Immature natural killer cell (primary cell): ENCODE measurements at regions not wholly inside any gene's neighbourhood (a gene's known extent, or its start where the extent isn't known, plus 50 kb on each side); places are given as distances from the start of the nearest gene placed in this dataset.
"Not testable (repeated sequence)": the region's sequence is repeated elsewhere in the genome, so short reads cannot be mapped to it uniquely, and the experiment has no call there.

Source experiments
- DNase-seq, 3 donors: peaks; one replicate each; pipeline ENCODE4 v3.0.0; 2022; ENCODE audit warnings: mixed read lengths in 1 of 3
- H3K27ac Mint-ChIP-seq, 6 donors: one replicate each; pipeline ENCODE4 v1.8.0; 2020; ENCODE audit warnings: mixed read lengths in 6 of 6, mild to moderate bottlenecking in 5 of 6, inconsistent platforms in 4 of 6, moderate library complexity in 3 of 6
- H3K27me3 Mint-ChIP-seq, 3 donors: one replicate each; pipeline ENCODE4 v1.8.0; 2020 to 2021; ENCODE audit warnings: low read depth in 3 of 3, mild to moderate bottlenecking in 3 of 3, mixed read lengths in 3 of 3, moderate library complexity in 3 of 3, inconsistent platforms in 1 of 3
- H3K36me3 Mint-ChIP-seq, 3 donors: one replicate each; pipeline ENCODE4 v1.8.0; 2020; ENCODE audit warnings: mixed read lengths in 3 of 3, inconsistent platforms in 2 of 3, mild to moderate bottlenecking in 2 of 3
- H3K4me1 Mint-ChIP-seq, 2 donors: one replicate each; pipeline ENCODE4 v1.8.0; 2020; ENCODE audit warnings: inconsistent platforms in 2 of 2, mild to moderate bottlenecking in 2 of 2, mixed read lengths in 2 of 2, moderate library complexity in 1 of 2
- H3K4me3 Mint-ChIP-seq, 5 donors: one replicate each; pipeline ENCODE4 v1.8.0; 2020; ENCODE audit warnings: mild to moderate bottlenecking in 5 of 5, mixed read lengths in 5 of 5, inconsistent platforms in 3 of 5, moderate library complexity in 3 of 5
- H3K9me3 Mint-ChIP-seq, 6 donors: one replicate each; pipeline ENCODE4 v1.8.0; 2020; ENCODE audit warnings: mild to moderate bottlenecking in 6 of 6, mixed read lengths in 6 of 6, inconsistent platforms in 4 of 6, moderate library complexity in 3 of 6

- Mint-ChIP-seq H3K27me3 (peaks cover 0 to 9% (median 3%) of the 10 kb centered on the region in 3 donors), H3K9me3 (no peaks in the 10 kb centered on the region), H3K27ac (no peak overlapping the region), H3K36me3 (no peaks in the 10 kb centered on the region), H3K4me3 (no peak overlapping the region), H3K4me1 (no peaks in the 10 kb centered on the region)
- DNase-seq = no peak
Measured at GRCh38 chr10:43926371-43926770, 277.7 kb upstream of the ZNF32 start.

- Mint-ChIP-seq H3K4me1 (no peaks in the 10 kb centered on the region), H3K9me3 (no peaks in the 10 kb centered on the region), H3K27me3 (peaks cover 0 to 12% (median 3%) of the 10 kb centered on the region in 3 donors), H3K36me3 (no peaks in the 10 kb centered on the region), H3K4me3 (no peak overlapping the region), H3K27ac (no peak overlapping the region)
- no peak for DNase-seq
Measured at GRCh38 chr10:43925793-43926192, 277.1 kb upstream of the ZNF32 start.

- peaks cover 0 to 4% (median 0%) of the 10 kb centered on the region in 3 donors for H3K36me3 Mint-ChIP-seq
Measured at GRCh38 chr10:43923328-43923727, 274.6 kb upstream of the ZNF32 start.

GRCh38 chr10:43922335-43923280, 273.9 kb upstream of the ZNF32 start:
- H3K4me3 Mint-ChIP-seq = peak overlapping the region in 1 of 5 donors; percentile 36
- H3K36me3 Mint-ChIP-seq = peaks cover 0 to 4% (median 0%) of the 10 kb centered on the region in 3 donors
- DNase-seq = no peak
- peaks cover 0 to 5% (median 3%) of the 10 kb centered on the region in 3 donors for H3K27me3 Mint-ChIP-seq
- H3K27ac Mint-ChIP-seq = peak overlapping the region in 1 of 6 donors; percentile 8
- H3K9me3 Mint-ChIP-seq = peaks cover 0 to 1% (median 0%) of the 10 kb centered on the region in 6 donors
- H3K4me1 Mint-ChIP-seq = peaks cover 0 to 4% of the 10 kb centered on the region in 2 donors

More at GRCh38 chr10:43923328-43923727, 274.6 kb upstream of the ZNF32 start:
- peak overlapping the region in 1 of 6 donors; percentile 8 for H3K27ac Mint-ChIP-seq
- no peaks in the 10 kb centered on the region for H3K4me1 Mint-ChIP-seq
- H3K4me3 Mint-ChIP-seq = no peak overlapping the region
- H3K9me3 Mint-ChIP-seq = peaks cover 0 to 1% (median 0%) of the 10 kb centered on the region in 6 donors
- no peak for DNase-seq
- H3K27me3 Mint-ChIP-seq = peaks cover 0 to 12% (median 5%) of the 10 kb centered on the region in 3 donors

- peaks cover 0 to 1% (median 0%) of the 10 kb centered on the region in 6 donors for H3K9me3 Mint-ChIP-seq
Measured at GRCh38 chr10:43921881-43922280, 273.2 kb upstream of the ZNF32 start.

GRCh38 chr10:43921478-43921877, 272.8 kb upstream of the ZNF32 start:
- peaks cover 0 to 4% (median 0%) of the 10 kb centered on the region in 3 donors for H3K36me3 Mint-ChIP-seq
- peaks cover 0 to 5% (median 3%) of the 10 kb centered on the region in 3 donors for H3K27me3 Mint-ChIP-seq
- no peak overlapping the region for H3K27ac Mint-ChIP-seq
- no peak overlapping the region for H3K4me3 Mint-ChIP-seq
- peaks cover 0 to 5% of the 10 kb centered on the region in 2 donors for H3K4me1 Mint-ChIP-seq
- peaks cover 0 to 1% (median 0%) of the 10 kb centered on the region in 6 donors for H3K9me3 Mint-ChIP-seq
- no peak for DNase-seq

More at GRCh38 chr10:43921881-43922280, 273.2 kb upstream of the ZNF32 start:
- peaks cover 0 to 4% (median 0%) of the 10 kb centered on the region in 3 donors for H3K36me3 Mint-ChIP-seq
- H3K4me3 Mint-ChIP-seq = no peak overlapping the region
- peaks cover 0 to 5% (median 3%) of the 10 kb centered on the region in 3 donors for H3K27me3 Mint-ChIP-seq
- no peak overlapping the region for H3K27ac Mint-ChIP-seq
- H3K4me1 Mint-ChIP-seq = peaks cover 0 to 5% of the 10 kb centered on the region in 2 donors
- no peak for DNase-seq

- H3K4me1 Mint-ChIP-seq, H3K36me3 Mint-ChIP-seq, H3K27ac Mint-ChIP-seq, DNase-seq, H3K4me3 Mint-ChIP-seq, H3K9me3 Mint-ChIP-seq, H3K27me3 Mint-ChIP-seq: not testable (repeated sequence)
Measured at GRCh38 chr10:43920236-43920758, 271.6 kb upstream of the ZNF32 start.

GRCh38 chr10:43913676-43914235, 265.1 kb upstream of the ZNF32 start:
- Mint-ChIP-seq H3K9me3 (peaks cover 0 to 9% (median 0%) of the 10 kb centered on the region in 6 donors), H3K4me1 (peaks cover 45 to 46% of the 10 kb centered on the region in 2 donors), H3K27ac (peak overlapping the region; percentile 14 to 77 (median 59)), H3K27me3 (peaks cover 0 to 4% (median 2%) of the 10 kb centered on the region in 3 donors), H3K36me3 (peaks cover 0 to 6% (median 0%) of the 10 kb centered on the region in 3 donors), H3K4me3 (peak overlapping the region in 4 of 5 donors; percentile 30 to 62 (median 42))
- peak; percentile 22 to 34 (median 32) for DNase-seq

- peaks cover 0 to 6% (median 0%) of the 10 kb centered on the region in 3 donors for H3K36me3 Mint-ChIP-seq
- peak overlapping the region in 4 of 5 donors; percentile 2 to 49 (median 26) for H3K4me3 Mint-ChIP-seq
- peaks cover 0 to 4% (median 2%) of the 10 kb centered on the region in 3 donors for H3K27me3 Mint-ChIP-seq
- H3K27ac Mint-ChIP-seq = peak overlapping the region; percentile 15 to 88 (median 70)
- H3K9me3 Mint-ChIP-seq = peaks cover 0 to 9% (median 0%) of the 10 kb centered on the region in 6 donors
- H3K4me1 Mint-ChIP-seq = peaks cover 40 to 46% of the 10 kb centered on the region in 2 donors
- no peak for DNase-seq
Measured at GRCh38 chr10:43912469-43912868, 263.8 kb upstream of the ZNF32 start.

GRCh38 chr10:43906490-43906889, 257.8 kb upstream of the ZNF32 start:
- H3K9me3 Mint-ChIP-seq = peaks cover 0 to 2% (median 0%) of the 10 kb centered on the region in 6 donors

GRCh38 chr10:43905512-43906236, 257.0 kb upstream of the ZNF32 start:
- peaks cover 0 to 16% (median 3%) of the 10 kb centered on the region in 3 donors for H3K27me3 Mint-ChIP-seq
- no peak for DNase-seq
- H3K4me3 Mint-ChIP-seq = no peak overlapping the region
- H3K9me3 Mint-ChIP-seq = peaks cover 0 to 2% (median 0%) of the 10 kb centered on the region in 6 donors
- no peaks in the 10 kb centered on the region for H3K4me1 Mint-ChIP-seq
- H3K27ac Mint-ChIP-seq = peak overlapping the region in 1 of 6 donors; percentile 17
- H3K36me3 Mint-ChIP-seq = peaks cover 0 to 4% (median 3%) of the 10 kb centered on the region in 3 donors

More at GRCh38 chr10:43906490-43906889, 257.8 kb upstream of the ZNF32 start:
- Mint-ChIP-seq H3K4me1 (peaks cover 0 to 3% of the 10 kb centered on the region in 2 donors), H3K36me3 (peaks cover 0 to 4% (median 3%) of the 10 kb centered on the region in 3 donors), H3K4me3 (no peak overlapping the region), H3K27ac (no peak overlapping the region), H3K27me3 (peaks cover 0 to 16% (median 3%) of the 10 kb centered on the region in 3 donors)
- no peak for DNase-seq

- Mint-ChIP-seq H3K27me3 (peaks cover 0 to 19% (median 3%) of the 10 kb centered on the region in 3 donors), H3K4me1 (no peaks in the 10 kb centered on the region), H3K4me3 (no peak overlapping the region), H3K36me3 (peaks cover 0 to 4% (median 3%) of the 10 kb centered on the region in 3 donors), H3K9me3 (no peaks in the 10 kb centered on the region), H3K27ac (no peak overlapping the region)
- no peak for DNase-seq
Measured at GRCh38 chr10:43904844-43905243, 256.2 kb upstream of the ZNF32 start.

GRCh38 chr10:43904301-43904700, 255.6 kb upstream of the ZNF32 start:
- Mint-ChIP-seq H3K36me3 (peaks cover 0 to 4% (median 3%) of the 10 kb centered on the region in 3 donors), H3K27me3 (peaks cover 0 to 19% (median 3%) of the 10 kb centered on the region in 3 donors), H3K4me1 (no peaks in the 10 kb centered on the region), H3K4me3 (no peak overlapping the region), H3K9me3 (no peaks in the 10 kb centered on the region), H3K27ac (no peak overlapping the region)
- DNase-seq = no peak
